Omental fat pad (tissue), 3 donors: ENCODE measurements at regions not wholly inside any gene's neighbourhood (a gene's known extent, or its start where the extent isn't known, plus 50 kb on each side); places are given as distances from the start of the nearest gene placed in this dataset.
"Not testable (repeated sequence)": the region's sequence is repeated elsewhere in the genome, so short reads cannot be mapped to it uniquely, and the experiment has no call there.

Experiments
- ATAC-seq: fragments of 150-250 bp; one replicate; pipeline ENCODE4 v1.9.1; 2016; ENCODE audit warnings: mild to moderate bottlenecking, moderate library complexity; ENCODE audit not compliant: low FRiP score
- DNase-seq: peaks from one replicate; pipeline ENCODE4 v3.0.0-alpha.2; 2019; ENCODE audit warnings: low spot score
- TF ChIP-seq, protein P1 (sequence below), 3 donors: fragments of 450-650 bp; IDR thresholded peaks; one replicate each; pipeline ENCODE4 v1.5.1; 2016 to 2017; ENCODE audit warnings: antibody characterized with exemption in 3 of 3, mild to moderate bottlenecking in 3 of 3, moderate library complexity in 2 of 3

DNA sequence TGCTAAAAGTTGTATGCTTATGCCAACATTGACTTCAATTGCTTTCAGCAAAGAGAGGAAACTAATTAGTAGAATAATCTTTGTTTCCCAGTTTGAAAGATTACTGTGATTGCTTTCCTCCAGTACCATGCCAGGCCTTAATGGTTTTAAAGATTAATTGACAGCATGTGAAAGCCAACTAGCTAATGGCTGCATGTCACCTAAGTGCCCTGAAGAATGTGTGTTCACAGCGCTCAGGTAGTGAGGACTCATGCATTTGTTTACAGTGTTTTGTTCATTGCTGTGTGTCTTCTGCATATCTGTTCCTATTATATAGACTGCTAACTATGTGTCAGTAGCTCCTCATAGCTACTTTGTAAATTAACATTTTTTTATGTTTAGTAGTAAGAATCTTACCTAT, 335.6 kb downstream of the LRRIQ3 start:
- DNase-seq (no peak), ATAC-seq (no peak)
- TF ChIP-seq, protein P1, sequence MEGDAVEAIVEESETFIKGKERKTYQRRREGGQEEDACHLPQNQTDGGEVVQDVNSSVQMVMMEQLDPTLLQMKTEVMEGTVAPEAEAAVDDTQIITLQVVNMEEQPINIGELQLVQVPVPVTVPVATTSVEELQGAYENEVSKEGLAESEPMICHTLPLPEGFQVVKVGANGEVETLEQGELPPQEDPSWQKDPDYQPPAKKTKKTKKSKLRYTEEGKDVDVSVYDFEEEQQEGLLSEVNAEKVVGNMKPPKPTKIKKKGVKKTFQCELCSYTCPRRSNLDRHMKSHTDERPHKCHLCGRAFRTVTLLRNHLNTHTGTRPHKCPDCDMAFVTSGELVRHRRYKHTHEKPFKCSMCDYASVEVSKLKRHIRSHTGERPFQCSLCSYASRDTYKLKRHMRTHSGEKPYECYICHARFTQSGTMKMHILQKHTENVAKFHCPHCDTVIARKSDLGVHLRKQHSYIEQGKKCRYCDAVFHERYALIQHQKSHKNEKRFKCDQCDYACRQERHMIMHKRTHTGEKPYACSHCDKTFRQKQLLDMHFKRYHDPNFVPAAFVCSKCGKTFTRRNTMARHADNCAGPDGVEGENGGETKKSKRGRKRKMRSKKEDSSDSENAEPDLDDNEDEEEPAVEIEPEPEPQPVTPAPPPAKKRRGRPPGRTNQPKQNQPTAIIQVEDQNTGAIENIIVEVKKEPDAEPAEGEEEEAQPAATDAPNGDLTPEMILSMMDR (IDR thresholded peaks at IDR 0.05): no peak

DNA sequence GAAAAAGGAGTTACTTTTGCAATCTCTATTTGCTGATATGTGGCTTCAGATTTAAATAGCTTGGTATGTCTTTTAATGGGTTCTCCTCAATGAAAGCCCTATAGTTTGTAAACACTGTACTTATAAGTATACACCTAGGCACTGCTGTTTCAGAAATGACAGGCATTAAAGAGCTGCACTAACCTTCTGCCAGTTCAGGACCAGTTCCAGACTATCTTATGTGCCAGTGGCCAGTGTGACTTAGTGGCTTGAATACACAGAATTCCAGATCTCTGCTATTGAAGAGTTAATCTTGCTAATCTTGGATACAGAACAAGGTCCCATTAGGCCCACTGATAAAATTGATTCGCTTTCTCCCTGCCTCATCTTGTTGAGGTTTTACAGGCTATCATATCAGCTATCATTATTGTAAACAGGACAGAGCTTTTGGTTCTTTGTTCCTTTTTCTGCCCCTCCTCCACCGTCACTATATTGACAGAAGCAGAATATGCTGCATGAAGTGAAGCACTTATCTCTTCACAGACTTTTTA, 337.5 kb downstream of the LRRIQ3 start:
- DNase-seq (no peak), ATAC-seq (no peak)
- TF ChIP-seq, protein P1 (IDR thresholded peaks at IDR 0.05): no peak

DNA sequence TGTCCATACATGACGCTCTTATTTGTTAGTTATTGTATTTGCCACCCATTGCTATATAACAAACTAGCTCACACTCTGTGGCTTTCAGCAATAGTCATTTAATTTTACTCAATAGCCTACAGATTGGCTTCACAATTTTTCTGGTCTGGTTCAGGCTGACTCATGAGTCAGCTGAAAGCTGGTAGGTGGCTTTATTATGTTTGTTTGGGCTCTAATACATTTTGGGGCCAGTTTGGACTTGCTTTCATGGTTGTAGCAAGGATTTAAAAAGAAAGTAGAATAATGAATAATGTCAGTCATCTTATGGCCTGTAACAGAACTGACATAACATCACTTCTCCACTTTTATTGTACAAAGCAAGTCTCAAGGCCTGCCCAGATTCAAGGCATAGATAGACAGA, 338.7 kb downstream of the LRRIQ3 start:
- TF ChIP-seq, protein P1 (IDR thresholded peaks at IDR 0.05): no peak
- DNase-seq (no peak), ATAC-seq (no peak)

DNA sequence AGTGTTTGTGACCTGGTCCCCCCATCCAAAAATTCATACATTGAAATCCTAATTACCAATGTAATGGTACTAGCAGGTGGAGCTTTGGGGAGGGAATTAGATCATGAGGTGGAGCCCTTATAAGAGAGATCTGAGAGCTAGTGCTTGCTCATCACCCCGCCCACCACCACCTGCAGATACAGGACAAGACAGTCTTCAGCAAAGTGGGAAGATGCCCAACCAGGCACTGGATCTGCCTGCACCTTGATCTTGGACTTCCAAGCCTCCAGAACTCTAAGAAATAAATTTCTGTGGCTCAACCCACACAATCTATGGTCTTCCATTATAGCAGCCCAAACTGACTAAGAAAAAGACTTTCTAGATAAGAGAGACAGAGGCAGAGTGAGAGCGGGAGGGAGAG, 343.4 kb downstream of the LRRIQ3 start:
- no peak for ATAC-seq
- TF ChIP-seq, protein P1 (IDR thresholded peaks at IDR 0.05): no peak
- DNase-seq: no peak

DNA sequence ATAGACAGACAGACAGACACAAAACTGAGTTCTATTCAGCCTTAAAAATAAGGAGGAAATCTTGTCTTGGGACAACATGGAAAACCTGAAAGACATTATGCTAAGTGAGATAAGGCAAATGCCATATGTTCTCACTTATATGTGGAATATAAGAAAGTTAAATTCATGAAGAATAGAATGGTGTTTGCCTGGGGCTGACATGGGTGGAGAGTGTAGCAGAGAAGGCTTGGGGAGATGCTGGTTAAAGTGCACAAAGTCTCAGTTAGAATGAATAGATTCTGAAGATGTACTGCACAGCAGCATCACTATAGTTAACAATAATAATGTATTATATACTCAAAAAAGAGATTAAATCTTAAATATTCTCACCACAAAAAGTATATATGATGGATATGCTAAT, 355.5 kb downstream of the LRRIQ3 start:
- DNase-seq (no peak), ATAC-seq (no peak)
- TF ChIP-seq, protein P1 (IDR thresholded peaks at IDR 0.05): no peak

DNA sequence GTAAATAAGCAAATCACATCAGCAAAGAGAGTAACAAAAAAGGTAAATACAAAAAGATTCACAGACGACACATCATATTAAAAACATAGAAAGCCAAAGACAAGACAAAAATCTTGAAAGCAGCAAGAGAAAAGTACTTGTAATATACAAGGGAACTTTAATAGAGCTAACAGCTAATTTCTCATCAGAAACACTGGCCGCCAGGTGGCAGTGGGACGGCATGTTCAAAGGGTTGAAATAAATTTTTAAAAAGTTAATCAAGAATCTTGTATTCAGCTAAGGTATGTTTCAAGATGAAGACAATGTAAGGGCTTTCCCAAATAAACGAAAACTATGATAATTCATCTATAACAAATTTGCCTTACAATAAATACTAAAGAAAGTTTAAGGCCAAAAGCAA, 358.1 kb downstream of the LRRIQ3 start:
- TF ChIP-seq, protein P1 (IDR thresholded peaks at IDR 0.05): no peak
- DNase-seq (no peak), ATAC-seq (no peak)

DNA sequence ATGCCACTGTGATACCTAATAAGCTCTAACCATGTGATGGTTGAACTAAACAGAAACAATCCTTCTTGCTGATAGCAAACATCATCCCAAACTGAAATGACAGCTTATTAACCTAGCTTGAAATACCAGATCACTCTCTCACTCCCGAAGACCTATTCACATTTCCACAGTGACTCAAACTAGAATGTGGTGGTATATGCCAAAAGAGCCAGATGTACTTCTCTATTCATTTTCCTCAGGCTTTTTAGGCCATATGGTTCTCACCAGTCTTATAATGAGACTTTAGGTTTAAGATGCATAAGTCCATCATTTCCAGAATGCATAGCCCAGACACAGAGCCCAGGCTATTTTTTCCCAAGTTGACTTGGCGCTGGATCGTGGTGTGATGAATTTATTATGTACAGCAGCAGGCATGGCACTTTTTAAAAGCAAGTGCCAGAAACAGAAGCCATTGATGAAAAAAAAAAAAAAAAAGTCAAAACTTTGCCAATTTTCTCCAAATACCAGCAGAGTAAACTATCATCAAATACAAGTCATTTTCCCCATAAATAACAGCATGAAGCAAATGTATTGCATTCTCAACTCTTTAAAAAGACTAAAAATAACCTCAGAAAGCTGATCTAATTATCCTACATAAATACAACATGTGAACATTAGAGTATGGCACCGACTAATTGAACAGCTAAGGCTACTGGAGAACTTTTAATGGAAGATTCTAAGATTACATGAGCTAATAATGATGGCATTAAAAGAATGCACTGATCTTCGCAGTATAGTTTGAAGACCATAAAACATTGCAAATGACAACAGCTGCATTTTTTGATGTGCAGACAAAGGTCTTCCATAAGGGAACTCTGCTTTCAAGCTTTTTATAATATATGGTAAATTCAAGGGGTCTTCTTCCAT, 365.4 kb downstream of the LRRIQ3 start:
- no peak for ATAC-seq
- DNase-seq: no peak
- TF ChIP-seq, protein P1 (IDR thresholded peaks at IDR 0.05): no peak

DNA sequence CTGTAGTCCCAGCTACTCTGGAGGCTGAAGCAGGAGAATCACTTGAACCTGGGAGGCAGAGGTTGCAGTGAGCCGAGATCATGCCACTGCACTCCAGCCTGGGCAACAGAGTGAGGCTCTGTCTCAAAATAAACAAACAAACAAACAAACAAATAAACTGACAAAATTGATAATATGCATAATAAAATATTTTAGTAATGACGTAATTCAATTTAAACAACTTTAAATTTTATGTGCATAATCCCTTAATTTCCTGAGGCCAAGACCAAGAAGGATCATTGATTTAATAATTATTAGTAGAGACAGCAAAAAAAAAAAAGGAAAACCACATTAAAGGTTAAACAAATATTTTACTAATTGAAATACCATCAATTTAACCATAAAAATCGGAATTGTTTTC, 370.7 kb downstream of the LRRIQ3 start:
- not testable (repeated sequence) for DNase-seq, ATAC-seq
